Activated CD8-positive, alpha-beta T cell treated with anti-CD3 and anti-CD28 coated beads, Interleukin-2, amount 10 ng/mL, durations not matched to agents 7 days and 5 days (primary cell): ENCODE measurements at regions not wholly inside any gene's neighbourhood (a gene's known extent, or its start where the extent isn't known, plus 50 kb on each side); places are given as distances from the start of the nearest gene placed in this dataset.

Experiments used
- ATAC-seq: fragments of 150-1000 bp; cut with Tn5 transposase; one replicate; pipeline ENCODE4 v1.10.0; 2021; ENCODE audit warnings: moderate library complexity
- CTCF ChIA-PET: fragments of 350-600 bp; sonication (Branson Sonifier 250); formaldehyde crosslinking; loops from one replicate; lab custom pipeline; 2021; ENCODE audit warnings: antibody characterized with exemption; lab: Charles Lee
- POLR2A ChIA-PET: fragments of 350-600 bp; sonication (Branson Sonifier 250); formaldehyde crosslinking; loops from one replicate; lab custom pipeline; 2021; ENCODE audit warnings: antibody characterized with exemption; lab: Charles Lee
- DNase-seq: peaks from one replicate; pipeline ENCODE4 v3.0.0-alpha.2; 2020
- H3K27ac Mint-ChIP-seq: one replicate; pipeline ENCODE4 v1.8.0; 2021; ENCODE audit warnings: mild to moderate bottlenecking, mixed read lengths
- H3K27me3 Mint-ChIP-seq: one replicate; pipeline ENCODE4 v1.8.0; 2021; ENCODE audit warnings: low read depth, mixed read lengths
- H3K36me3 Mint-ChIP-seq: one replicate; pipeline ENCODE4 v1.8.0; 2021; ENCODE audit warnings: low read depth, mixed read lengths
- H3K4me1 Mint-ChIP-seq: one replicate; pipeline ENCODE4 v1.8.0; 2021; ENCODE audit warnings: low read depth, mixed read lengths
- H3K4me3 Mint-ChIP-seq: one replicate; pipeline ENCODE4 v1.8.0; 2021; ENCODE audit warnings: mild to moderate bottlenecking, mixed read lengths
- H3K9me3 Mint-ChIP-seq: one replicate; pipeline ENCODE4 v1.8.0; 2022; ENCODE audit warnings: mixed read lengths; ENCODE audit not compliant: insufficient read depth

GRCh38 chr2:16441431-16441830, 224.2 kb downstream of the CYRIA start:
- ChIA-PET POLR2A (no interaction called here), CTCF (no interaction called here)

DNA sequence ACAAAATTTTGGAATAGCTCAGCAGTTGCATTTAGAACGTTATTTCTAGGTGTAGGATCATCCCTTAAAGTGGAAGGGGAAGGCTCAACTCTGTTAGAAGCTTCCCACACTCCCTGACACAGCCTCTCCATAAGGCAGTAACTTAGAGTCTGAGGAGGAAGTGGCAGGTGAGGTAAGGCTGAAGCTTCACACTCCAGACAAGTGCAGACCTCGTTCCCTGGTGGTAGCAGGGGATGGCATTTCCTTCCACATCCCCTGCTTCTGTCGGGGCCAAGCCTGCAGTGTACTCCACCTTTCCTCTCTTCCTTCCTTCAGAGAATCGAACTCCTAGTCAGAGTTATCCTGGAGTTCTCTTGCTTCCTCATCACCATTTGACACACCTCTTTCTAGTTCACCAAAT, 224.7 kb downstream of the CYRIA start:
- CTCF ChIA-PET: no interaction called here
- no peak for DNase-seq
- Mint-ChIP-seq H3K4me3 (no peak overlapping the region), H3K4me1 (no peaks in the 10 kb centered on the region), H3K27me3 (peaks cover 7% of the 10 kb centered on the region), H3K9me3 (no peaks in the 10 kb centered on the region), H3K27ac (no peak overlapping the region), H3K36me3 (no peaks in the 10 kb centered on the region)
- ATAC-seq: no peak
- POLR2A ChIA-PET: no interaction called here

More at GRCh38 chr2:16441431-16441830, 224.2 kb downstream of the CYRIA start:
- H3K27ac Mint-ChIP-seq: no peak overlapping the region
- ATAC-seq (no peak), DNase-seq (no peak)
- no peak overlapping the region for H3K4me3 Mint-ChIP-seq
- H3K9me3 Mint-ChIP-seq: no peaks in the 10 kb centered on the region
- no peaks in the 10 kb centered on the region for H3K4me1 Mint-ChIP-seq
- peaks cover 7% of the 10 kb centered on the region for H3K27me3 Mint-ChIP-seq
- H3K36me3 Mint-ChIP-seq: no peaks in the 10 kb centered on the region

GRCh38 chr2:16438613-16439321, 226.9 kb downstream of the CYRIA start:
- ChIA-PET CTCF (no interaction called here), POLR2A (no interaction called here)
- Mint-ChIP-seq H3K27ac (no peak overlapping the region), H3K9me3 (no peaks in the 10 kb centered on the region), H3K36me3 (no peaks in the 10 kb centered on the region), H3K4me1 (no peaks in the 10 kb centered on the region), H3K4me3 (no peak overlapping the region), H3K27me3 (peaks cover 7% of the 10 kb centered on the region)
- no peak for DNase-seq
- ATAC-seq: no peak

DNA sequence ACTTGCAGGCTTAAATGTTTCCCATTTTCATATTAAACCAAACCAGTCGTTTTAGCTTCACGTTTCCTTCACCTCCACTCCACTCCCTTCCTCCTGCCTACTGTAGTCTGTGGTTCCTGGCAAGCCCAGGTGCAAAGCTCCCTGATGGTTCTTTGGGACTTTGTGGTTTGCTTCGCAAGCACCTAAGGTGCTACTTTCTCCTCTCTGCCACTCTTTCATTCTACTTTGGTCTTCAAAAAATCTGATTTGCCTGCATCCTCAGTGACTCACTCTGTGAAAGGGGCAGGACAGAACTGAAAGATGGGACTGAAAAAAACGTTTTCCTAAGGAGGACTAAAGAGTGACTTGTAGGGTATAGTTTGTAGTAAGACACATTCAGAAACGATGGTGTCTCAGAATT, 228.4 kb downstream of the CYRIA start:
- Mint-ChIP-seq H3K4me3 (no peak overlapping the region), H3K4me1 (no peaks in the 10 kb centered on the region), H3K36me3 (no peaks in the 10 kb centered on the region), H3K27me3 (peaks cover 7% of the 10 kb centered on the region), H3K27ac (no peak overlapping the region), H3K9me3 (no peaks in the 10 kb centered on the region)
- ChIA-PET CTCF (no interaction called here), POLR2A (no interaction called here)
- no peak for ATAC-seq
- no peak for DNase-seq

GRCh38 chr2:16434393-16434792, 231.2 kb downstream of the CYRIA start:
- POLR2A ChIA-PET: no interaction called here
- Mint-ChIP-seq H3K36me3 (no peaks in the 10 kb centered on the region), H3K27me3 (peaks cover 7% of the 10 kb centered on the region), H3K4me1 (no peaks in the 10 kb centered on the region), H3K4me3 (no peak overlapping the region), H3K9me3 (no peaks in the 10 kb centered on the region), H3K27ac (no peak overlapping the region)
- DNase-seq (no peak), ATAC-seq (no peak)
- CTCF ChIA-PET: no interaction called here

- no peak for DNase-seq
- no peak overlapping the region for H3K27ac Mint-ChIP-seq
These were observed 234.8 kb downstream of the CYRIA start for GRCh38 chr2:16430846-16431245.

GRCh38 chr2:16429431-16430145, 236.0 kb downstream of the CYRIA start:
- no peak for DNase-seq
- Mint-ChIP-seq H3K27ac (no peak overlapping the region), H3K4me1 (no peaks in the 10 kb centered on the region), H3K4me3 (no peak overlapping the region), H3K27me3 (no peaks in the 10 kb centered on the region), H3K36me3 (no peaks in the 10 kb centered on the region), H3K9me3 (no peaks in the 10 kb centered on the region)
- ChIA-PET POLR2A (no interaction called here), CTCF (no interaction called here)
- ATAC-seq: no peak

More at GRCh38 chr2:16430846-16431245, 234.8 kb downstream of the CYRIA start:
- ChIA-PET POLR2A (no interaction called here), CTCF (no interaction called here)
- Mint-ChIP-seq H3K36me3 (no peaks in the 10 kb centered on the region), H3K4me3 (no peak overlapping the region), H3K4me1 (no peaks in the 10 kb centered on the region), H3K27me3 (no peaks in the 10 kb centered on the region), H3K9me3 (no peaks in the 10 kb centered on the region)
- no peak for ATAC-seq

DNA sequence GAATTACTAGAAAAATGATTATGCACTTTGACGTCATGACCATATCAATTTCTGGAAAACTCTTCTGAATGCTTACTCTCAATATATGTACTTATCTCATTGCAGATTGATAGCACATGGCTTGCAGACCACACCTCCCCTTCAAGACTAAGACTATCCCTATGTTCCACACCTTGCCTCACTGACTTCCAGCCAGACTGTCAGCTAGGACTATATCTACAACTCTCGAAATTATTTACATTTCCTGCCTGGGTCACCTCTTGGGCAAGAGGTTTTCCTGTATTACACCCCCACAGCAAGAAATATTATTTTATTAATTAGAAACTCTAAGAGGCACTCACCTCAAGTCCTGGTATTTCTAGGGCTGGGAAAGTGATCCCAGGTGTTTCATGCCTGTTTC, 236.6 kb downstream of the CYRIA start:
- H3K36me3 Mint-ChIP-seq: no peaks in the 10 kb centered on the region
- no peaks in the 10 kb centered on the region for H3K9me3 Mint-ChIP-seq
- ChIA-PET POLR2A (no interaction called here), CTCF (no interaction called here)
- no peaks in the 10 kb centered on the region for H3K4me1 Mint-ChIP-seq
- ATAC-seq: no peak
- H3K27ac Mint-ChIP-seq: no peak overlapping the region
- H3K27me3 Mint-ChIP-seq: no peaks in the 10 kb centered on the region
- H3K4me3 Mint-ChIP-seq: no peak overlapping the region
- DNase-seq: no peak

- DNase-seq (no peak), ATAC-seq (no peak)
- Mint-ChIP-seq H3K27me3 (no peaks in the 10 kb centered on the region), H3K36me3 (no peaks in the 10 kb centered on the region), H3K4me1 (no peaks in the 10 kb centered on the region), H3K9me3 (no peaks in the 10 kb centered on the region), H3K27ac (no peak overlapping the region), H3K4me3 (no peak overlapping the region)
- ChIA-PET CTCF (no interaction called here), POLR2A (no interaction called here)
These were observed 239.9 kb downstream of the CYRIA start for GRCh38 chr2:16425462-16426336.

DNA sequence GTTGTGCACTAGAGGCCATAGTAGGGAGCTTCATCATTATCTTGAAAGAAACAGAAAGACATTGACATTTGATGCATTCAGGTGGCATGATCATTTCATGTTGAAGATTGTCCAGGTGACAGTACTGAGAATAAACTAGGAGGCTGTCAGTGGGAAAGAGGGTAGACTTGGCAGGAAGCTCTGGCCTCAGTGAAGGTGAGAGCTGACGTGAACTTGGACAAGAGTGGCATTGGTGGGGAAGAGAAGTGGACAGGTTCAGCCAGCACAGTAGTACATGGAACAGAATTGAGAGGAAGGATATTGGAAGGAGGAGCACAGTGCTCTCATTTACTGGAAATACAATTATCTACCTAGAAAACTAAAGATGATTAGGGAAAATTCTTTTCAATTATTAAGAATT, 245.2 kb downstream of the CYRIA start:
- H3K4me3 Mint-ChIP-seq: no peak overlapping the region
- no peak overlapping the region for H3K27ac Mint-ChIP-seq
- H3K27me3 Mint-ChIP-seq: no peaks in the 10 kb centered on the region
- CTCF ChIA-PET: no interaction called here
- no peaks in the 10 kb centered on the region for H3K4me1 Mint-ChIP-seq
- H3K9me3 Mint-ChIP-seq: no peaks in the 10 kb centered on the region
- ATAC-seq: no peak
- no peak for DNase-seq
- POLR2A ChIA-PET: no interaction called here
- no peaks in the 10 kb centered on the region for H3K36me3 Mint-ChIP-seq

- Mint-ChIP-seq H3K9me3 (no peaks in the 10 kb centered on the region), H3K4me3 (no peak overlapping the region), H3K27me3 (no peaks in the 10 kb centered on the region), H3K4me1 (no peaks in the 10 kb centered on the region), H3K27ac (no peak overlapping the region), H3K36me3 (no peaks in the 10 kb centered on the region)
- DNase-seq (no peak), ATAC-seq (no peak)
- POLR2A ChIA-PET: no interaction called here
- CTCF ChIA-PET: no interaction called here
These were observed 247.9 kb downstream of the CYRIA start for GRCh38 chr2:16417726-16418125.

- no peaks in the 10 kb centered on the region for H3K27me3 Mint-ChIP-seq
- POLR2A ChIA-PET: no interaction called here
These were observed 249.0 kb downstream of the CYRIA start for GRCh38 chr2:16416651-16417050.

More at GRCh38 chr2:16416651-16417050, 249.0 kb downstream of the CYRIA start:
- Mint-ChIP-seq H3K27ac (no peak overlapping the region), H3K4me3 (no peak overlapping the region), H3K9me3 (no peaks in the 10 kb centered on the region), H3K36me3 (no peaks in the 10 kb centered on the region), H3K4me1 (no peaks in the 10 kb centered on the region)
- DNase-seq (no peak), ATAC-seq (no peak)
- CTCF ChIA-PET: no interaction called here
